K562 (cell line): ENCODE measurements at regions not wholly inside any gene's neighbourhood (a gene's known extent, or its start where the extent isn't known, plus 50 kb on each side); places are given as distances from the start of the nearest gene placed in this dataset.

Source experiments
- ATAC-seq: fragments of 200-7000 bp; cut with Tn5 transposase; 3 replicates; pipeline ENCODE4 v1.9.1; 2020; ENCODE audit warnings: moderate library complexity
- BruUV-seq: library from RNA; stranded (reverse); fragments of 400-500 nt; replicated peaks from 2 replicates; lab custom pipeline; 2021; lab: Mats Ljungman, UMichigan
- CTCF ChIA-PET: fragments of 300-600 bp; formaldehyde crosslinking; extraction: SDS; loops from one replicate; lab custom pipeline; 2021; ENCODE audit warnings: low intra/inter-chr PET ratio; lab: Yijun Ruan, JAX
- POLR2A ChIA-PET: fragments of 300-600, 350-650 bp; sonication (Branson Sonifier 250); formaldehyde crosslinking; extraction: SDS; loops from one replicate; lab custom pipeline; 2021; ENCODE audit warnings: antibody characterized with exemption, inconsistent platforms; lab: Yijun Ruan, JAX
- DNase-seq, 4 experiments: peaks; one replicate each; pipeline versions ENCODE4 v3.0.0 to v3.0.0-alpha.2; 2011 to 2018; ENCODE audit warnings: low spot score in 3 of 4, mixed read lengths in 3 of 4; ENCODE audit errors: extremely low read depth in 1 of 4
- FAIRE-seq: peaks from 2 replicates; lab custom pipeline; 2011; peaks lifted over from hg19 to GRCh38; lab: Jason Lieb, UNC
- H2AFZ ChIP-seq: 2 replicates; pipeline ENCODE4 v1.6.0; 2011; ENCODE audit warnings: low read depth, low read length, control low read depth, inconsistent platforms
- H3K27ac ChIP-seq: fragments of 200-600 bp; 3 replicates; pipeline ENCODE4 v1.8.0; 2011; ENCODE audit warnings: low read depth, mild to moderate bottlenecking, control low read depth, inconsistent platforms, low read length, moderate library complexity, mixed read lengths; ENCODE audit errors: extremely low read depth
- H3K27me3 ChIP-seq, 2 experiments: fragments of 300-600 bp in 1 of 2; 2 replicates in 1 of 2; 3 replicates in 1 of 2; pipeline versions ENCODE4 v1.6.0 to v1.8.0; 2011; ENCODE audit warnings: inconsistent platforms in 2 of 2, low read length in 2 of 2, mild to moderate bottlenecking in 1 of 2, mixed read lengths in 1 of 2, moderate library complexity in 1 of 2; ENCODE audit not compliant: control insufficient read depth in 2 of 2, insufficient read depth in 2 of 2
- H3K36me3 ChIP-seq: fragments of 300-600 bp; 3 replicates; pipeline ENCODE4 v1.8.0; 2011; ENCODE audit warnings: mild to moderate bottlenecking, low read length, inconsistent platforms; ENCODE audit not compliant: control insufficient read depth, insufficient read depth
- H3K4me1 ChIP-seq, 2 experiments: fragments of 200-600 bp in 1 of 2; replicated peaks in 1 of 2; 2 replicates in 1 of 2; 3 replicates in 1 of 2; pipeline versions ENCODE4 v1.5.1 to v1.8.0; 2011; ENCODE audit warnings: inconsistent platforms in 2 of 2, low read length in 2 of 2, mild to moderate bottlenecking in 1 of 2, mixed read lengths in 1 of 2, moderate library complexity in 1 of 2; ENCODE audit not compliant: control insufficient read depth in 2 of 2, insufficient read depth in 2 of 2
- H3K4me2 ChIP-seq: 2 replicates; pipeline ENCODE4 v1.6.1; 2011; ENCODE audit warnings: low read length, control low read depth, inconsistent platforms, mixed read lengths; ENCODE audit not compliant: insufficient read depth
- H3K4me3 ChIP-seq: fragments of 200-600 bp; sonication (generic), shearing (Covaris generic); 2 replicates; pipeline ENCODE4 v1.5.1; 2016; ENCODE audit warnings: control low read depth, inconsistent platforms
- H3K79me2 ChIP-seq: fragments of 200-600 bp; 3 replicates; pipeline ENCODE4 v1.8.0; 2011; ENCODE audit warnings: low read length, inconsistent platforms; ENCODE audit not compliant: control insufficient read depth, insufficient read depth
- H3K9ac ChIP-seq, 2 experiments: 2 replicates each; pipeline versions ENCODE4 v1.6.0 to v1.6.1; 2011; ENCODE audit warnings: low read depth in 2 of 2, low read length in 2 of 2, control low read depth in 1 of 2, inconsistent platforms in 1 of 2, mild to moderate bottlenecking in 1 of 2, mixed read lengths in 1 of 2; ENCODE audit not compliant: insufficient read depth in 1 of 2
- H3K9me1 ChIP-seq: one replicate; pipeline ENCODE4 v1.6.0; 2011; ENCODE audit warnings: inconsistent platforms, mild to moderate bottlenecking, low read length, moderate library complexity; ENCODE audit not compliant: control insufficient read depth, insufficient read depth
- H3K9me3 ChIP-seq: replicated peaks from 2 replicates; pipeline ENCODE4 v1.5.1; 2011; ENCODE audit warnings: low read depth, low read length, inconsistent platforms; ENCODE audit not compliant: control insufficient read depth, insufficient read depth
- H4K20me1 ChIP-seq: replicated peaks from 2 replicates; pipeline ENCODE4 v1.6.1; 2011; ENCODE audit warnings: low read length, inconsistent platforms, mixed read lengths; ENCODE audit not compliant: control insufficient read depth, insufficient read depth
- ARID1B ChIP-seq: fragments of 450-650 bp; IDR thresholded peaks from 2 replicates; pipeline ENCODE4 v1.6.1; 2016; ENCODE audit warnings: antibody characterized with exemption, mild to moderate bottlenecking, inconsistent platforms
- MAFG ChIP-seq: fragments of 450-650 bp; conservative IDR thresholded peaks from 2 replicates; pipeline ENCODE4 v1.6.1; 2016; ENCODE audit warnings: missing genetic modification characterization, missing compliant biosample characterization
- MTF1 ChIP-seq: fragments of 250-450 bp; sonication (Bioruptor Pico); IDR thresholded peaks from 2 replicates; pipeline ENCODE4 v1.9.0; 2021; ENCODE audit warnings: moderate library complexity, mild to moderate bottlenecking, inconsistent platforms, borderline replicate concordance
- NFYB ChIP-seq: IDR thresholded peaks from 2 replicates; pipeline ENCODE4 v1.6.1; 2011; ENCODE audit warnings: mild to moderate bottlenecking, moderate library complexity; ENCODE audit not compliant: insufficient read length; ENCODE audit errors: extremely low read depth
- PHTF2 ChIP-seq: fragments of 250-450 bp; sonication (Bioruptor Pico); IDR thresholded peaks from 2 replicates; pipeline ENCODE4 v1.5.0; 2021; ENCODE audit warnings: mild to moderate bottlenecking
- SMC3 ChIP-seq: conservative IDR thresholded peaks from 2 replicates; pipeline ENCODE4 v1.6.1; 2011; ENCODE audit warnings: low read depth, low read length, improper control_type of control experiment; ENCODE audit not compliant: insufficient read depth
- SNIP1 ChIP-seq: fragments of 450-650 bp; IDR thresholded peaks from 2 replicates; pipeline ENCODE4 v1.7.1; 2017; ENCODE audit warnings: low read depth, mild to moderate bottlenecking
- ZNF165 ChIP-seq: fragments of 250-450 bp; sonication (Bioruptor Pico); IDR thresholded peaks from 2 replicates; pipeline ENCODE4 v1.4.0; 2020; ENCODE audit warnings: borderline replicate concordance
- ZNF431 ChIP-seq: sonication (generic); formaldehyde crosslinking; IDR thresholded peaks from 2 replicates; pipeline ENCODE4 v1.8.0; 2022; ENCODE audit warnings: mild to moderate bottlenecking, missing genetic modification reagents
- WGBS: fragments of 100-300 bp; shearing (Covaris generic); methylation state at CpG from one replicate; pipeline ENCODE4 v1.1.6; 2016; ENCODE audit warnings: low coverage, mixed read lengths; ENCODE audit not compliant: insufficient coverage; ENCODE audit errors: missing lambda C conversion rate; 5-methylcytosine and 5-hydroxymethylcytosine counted together
- in situ Hi-C: fragments of 300-500 bp; cut with MboI; formaldehyde crosslinking; loops from 4 replicates; pipeline ENCODE4 v1.15.0; 2018; ENCODE audit warnings: inconsistent platforms, mixed read lengths
- intact Hi-C: fragments of 100-400 bp; cut with micrococcal nuclease; formaldehyde crosslinking; loops from 2 replicates; pipeline ENCODE4 v1.14.2; 2022
- TF ChIP-seq, protein P1 (sequence below), 2 experiments: fragments of 450-650 bp; IDR thresholded peaks; 2 replicates each; pipeline ENCODE4 v1.6.1; 2018; ENCODE audit warnings: mild to moderate bottlenecking in 2 of 2, low read depth in 1 of 2; ENCODE audit not compliant: partially characterized antibody in 2 of 2
- TF ChIP-seq, protein P2 (sequence below): fragments of 250-450 bp; sonication (Bioruptor Pico); IDR thresholded peaks from 2 replicates; pipeline ENCODE4 v1.4.0; 2020
- TF ChIP-seq, protein P3 (sequence below): fragments of 250-450 bp; sonication (Bioruptor Pico); IDR thresholded peaks from 2 replicates; pipeline ENCODE4 v1.5.1; 2021; ENCODE audit warnings: mild to moderate bottlenecking
- TF ChIP-seq, protein P4 (sequence below): IDR thresholded peaks from 2 replicates; pipeline ENCODE4 v1.6.1; 2011; ENCODE audit warnings: borderline replicate concordance, low read depth, mild to moderate bottlenecking, moderate library complexity, low read length; ENCODE audit not compliant: insufficient read depth, poor library complexity, severe bottlenecking

DNA sequence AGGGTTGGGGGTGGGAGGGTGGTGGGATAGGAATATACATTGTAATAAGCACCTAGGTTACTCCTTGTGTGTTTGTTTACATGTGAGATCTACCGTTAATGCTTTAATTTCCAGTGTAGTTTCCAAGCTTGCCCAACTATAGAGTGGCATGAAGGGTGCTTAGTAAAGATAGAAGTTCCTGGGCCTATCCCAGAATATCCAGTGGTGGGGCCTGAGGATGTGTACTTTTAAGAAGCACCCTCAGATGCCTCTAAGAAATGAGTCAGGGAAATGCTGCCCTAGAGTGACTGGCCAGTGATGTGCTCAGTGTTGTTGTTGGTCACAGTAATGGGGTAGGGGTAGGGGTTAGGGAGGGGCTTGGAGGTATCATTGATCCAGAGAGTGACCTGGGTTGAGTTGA lies 141.3 kb downstream of the TSEN15 start:
- no peak overlapping the region for H3K27ac ChIP-seq
- no peaks in the 10 kb centered on the region for H3K9me1 ChIP-seq
- WGBS = 0% methylated on average over 1 of the region's 1 CpG
- no peaks in the 10 kb centered on the region for H3K9me3 ChIP-seq
- H3K4me2 ChIP-seq = no peak overlapping the region
- H3K4me1 ChIP-seq = no peaks in the 10 kb centered on the region
- no peak for FAIRE-seq
- H3K9ac ChIP-seq = no peak overlapping the region
- H3K4me3 ChIP-seq = no peak overlapping the region
- no peaks in the 10 kb centered on the region for H3K79me2 ChIP-seq
- CTCF ChIA-PET = no interaction called here
- no TSS peak for BruUV-seq
- no peak for DNase-seq
- POLR2A ChIA-PET = no interaction called here
- H3K36me3 ChIP-seq = no peaks in the 10 kb centered on the region
- no peak for ATAC-seq
- no peaks in the 10 kb centered on the region for H4K20me1 ChIP-seq
- in situ Hi-C loops (no loop called here), intact Hi-C loops (no loop called here)
- H2AFZ ChIP-seq = no peak overlapping the region
- peaks cover 6 to 11% of the 10 kb centered on the region in 2 experiments; a peak in 4 of 5 replicates for H3K27me3 ChIP-seq
- TF ChIP-seq ZNF165 (CRISPR knock-in tag) (no peak), NFYB (no peak), PHTF2 (CRISPR knock-in tag) (no peak), SMC3 (no peak), MTF1 (no peak), ZNF431 (CRISPR knock-in tag) (no peak), ARID1B (no peak), SNIP1 (no peak), MAFG (tag) (no peak)
- TF ChIP-seq, protein P1, sequence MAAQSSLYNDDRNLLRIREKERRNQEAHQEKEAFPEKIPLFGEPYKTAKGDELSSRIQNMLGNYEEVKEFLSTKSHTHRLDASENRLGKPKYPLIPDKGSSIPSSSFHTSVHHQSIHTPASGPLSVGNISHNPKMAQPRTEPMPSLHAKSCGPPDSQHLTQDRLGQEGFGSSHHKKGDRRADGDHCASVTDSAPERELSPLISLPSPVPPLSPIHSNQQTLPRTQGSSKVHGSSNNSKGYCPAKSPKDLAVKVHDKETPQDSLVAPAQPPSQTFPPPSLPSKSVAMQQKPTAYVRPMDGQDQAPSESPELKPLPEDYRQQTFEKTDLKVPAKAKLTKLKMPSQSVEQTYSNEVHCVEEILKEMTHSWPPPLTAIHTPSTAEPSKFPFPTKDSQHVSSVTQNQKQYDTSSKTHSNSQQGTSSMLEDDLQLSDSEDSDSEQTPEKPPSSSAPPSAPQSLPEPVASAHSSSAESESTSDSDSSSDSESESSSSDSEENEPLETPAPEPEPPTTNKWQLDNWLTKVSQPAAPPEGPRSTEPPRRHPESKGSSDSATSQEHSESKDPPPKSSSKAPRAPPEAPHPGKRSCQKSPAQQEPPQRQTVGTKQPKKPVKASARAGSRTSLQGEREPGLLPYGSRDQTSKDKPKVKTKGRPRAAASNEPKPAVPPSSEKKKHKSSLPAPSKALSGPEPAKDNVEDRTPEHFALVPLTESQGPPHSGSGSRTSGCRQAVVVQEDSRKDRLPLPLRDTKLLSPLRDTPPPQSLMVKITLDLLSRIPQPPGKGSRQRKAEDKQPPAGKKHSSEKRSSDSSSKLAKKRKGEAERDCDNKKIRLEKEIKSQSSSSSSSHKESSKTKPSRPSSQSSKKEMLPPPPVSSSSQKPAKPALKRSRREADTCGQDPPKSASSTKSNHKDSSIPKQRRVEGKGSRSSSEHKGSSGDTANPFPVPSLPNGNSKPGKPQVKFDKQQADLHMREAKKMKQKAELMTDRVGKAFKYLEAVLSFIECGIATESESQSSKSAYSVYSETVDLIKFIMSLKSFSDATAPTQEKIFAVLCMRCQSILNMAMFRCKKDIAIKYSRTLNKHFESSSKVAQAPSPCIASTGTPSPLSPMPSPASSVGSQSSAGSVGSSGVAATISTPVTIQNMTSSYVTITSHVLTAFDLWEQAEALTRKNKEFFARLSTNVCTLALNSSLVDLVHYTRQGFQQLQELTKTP (IDR thresholded peaks at IDR 0.05; ENCODE audit: low read depth in 1 of 2, partially characterized antibody in 2 of 2) = no peak
- TF ChIP-seq, protein P2, sequence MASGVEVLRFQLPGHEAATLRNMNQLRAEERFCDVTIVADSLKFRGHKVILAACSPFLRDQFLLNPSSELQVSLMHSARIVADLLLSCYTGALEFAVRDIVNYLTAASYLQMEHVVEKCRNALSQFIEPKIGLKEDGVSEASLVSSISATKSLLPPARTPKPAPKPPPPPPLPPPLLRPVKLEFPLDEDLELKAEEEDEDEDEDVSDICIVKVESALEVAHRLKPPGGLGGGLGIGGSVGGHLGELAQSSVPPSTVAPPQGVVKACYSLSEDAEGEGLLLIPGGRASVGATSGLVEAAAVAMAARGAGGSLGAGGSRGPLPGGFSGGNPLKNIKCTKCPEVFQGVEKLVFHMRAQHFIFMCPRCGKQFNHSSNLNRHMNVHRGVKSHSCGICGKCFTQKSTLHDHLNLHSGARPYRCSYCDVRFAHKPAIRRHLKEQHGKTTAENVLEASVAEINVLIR (CRISPR knock-in tag) = no peak
- TF ChIP-seq, protein P3, sequence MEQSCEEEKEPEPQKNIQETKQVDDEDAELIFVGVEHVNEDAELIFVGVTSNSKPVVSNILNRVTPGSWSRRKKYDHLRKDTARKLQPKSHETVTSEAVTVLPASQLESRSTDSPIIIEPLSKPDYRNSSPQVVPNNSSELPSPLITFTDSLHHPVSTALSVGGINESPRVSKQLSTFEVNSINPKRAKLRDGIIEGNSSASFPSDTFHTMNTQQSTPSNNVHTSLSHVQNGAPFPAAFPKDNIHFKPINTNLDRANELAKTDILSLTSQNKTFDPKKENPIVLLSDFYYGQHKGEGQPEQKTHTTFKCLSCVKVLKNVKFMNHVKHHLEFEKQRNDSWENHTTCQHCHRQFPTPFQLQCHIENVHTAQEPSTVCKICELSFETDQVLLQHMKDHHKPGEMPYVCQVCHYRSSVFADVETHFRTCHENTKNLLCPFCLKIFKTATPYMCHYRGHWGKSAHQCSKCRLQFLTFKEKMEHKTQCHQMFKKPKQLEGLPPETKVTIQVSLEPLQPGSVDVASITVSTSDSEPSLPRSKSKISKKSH (CRISPR knock-in tag) = no peak
- TF ChIP-seq, protein P4, sequence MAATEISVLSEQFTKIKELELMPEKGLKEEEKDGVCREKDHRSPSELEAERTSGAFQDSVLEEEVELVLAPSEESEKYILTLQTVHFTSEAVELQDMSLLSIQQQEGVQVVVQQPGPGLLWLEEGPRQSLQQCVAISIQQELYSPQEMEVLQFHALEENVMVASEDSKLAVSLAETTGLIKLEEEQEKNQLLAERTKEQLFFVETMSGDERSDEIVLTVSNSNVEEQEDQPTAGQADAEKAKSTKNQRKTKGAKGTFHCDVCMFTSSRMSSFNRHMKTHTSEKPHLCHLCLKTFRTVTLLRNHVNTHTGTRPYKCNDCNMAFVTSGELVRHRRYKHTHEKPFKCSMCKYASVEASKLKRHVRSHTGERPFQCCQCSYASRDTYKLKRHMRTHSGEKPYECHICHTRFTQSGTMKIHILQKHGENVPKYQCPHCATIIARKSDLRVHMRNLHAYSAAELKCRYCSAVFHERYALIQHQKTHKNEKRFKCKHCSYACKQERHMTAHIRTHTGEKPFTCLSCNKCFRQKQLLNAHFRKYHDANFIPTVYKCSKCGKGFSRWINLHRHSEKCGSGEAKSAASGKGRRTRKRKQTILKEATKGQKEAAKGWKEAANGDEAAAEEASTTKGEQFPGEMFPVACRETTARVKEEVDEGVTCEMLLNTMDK = no peak
